NCI-H2107 (cell line): ENCODE measurements at regions not wholly inside any gene's neighbourhood (a gene's known extent, or its start where the extent isn't known, plus 50 kb on each side); places are given as distances from the start of the nearest gene placed in this dataset.
"Not testable (repeated sequence)": the region's sequence is repeated elsewhere in the genome, so short reads cannot be mapped to it uniquely, and the experiment has no call there.

Source experiments
- DNase-seq: peaks from one replicate; lab custom pipeline; 2025; lab: John Stamatoyannopoulos, UW

- no peak for DNase-seq
Measured at GRCh38 chr2:66174491-66174890, 260.4 kb upstream of the MEIS1 start.

GRCh38 chr2:66173645-66174044 lies 261.3 kb upstream of the MEIS1 start:
- no peak for DNase-seq

- no peak for DNase-seq
Measured at GRCh38 chr2:66171530-66171929, 263.4 kb upstream of the MEIS1 start.

- no peak for DNase-seq
Measured at GRCh38 chr2:66170744-66171330, 264.1 kb upstream of the MEIS1 start.

- DNase-seq = no peak
Measured at GRCh38 chr2:66169076-66169475, 265.8 kb upstream of the MEIS1 start.

- DNase-seq = no peak
Measured at GRCh38 chr2:66164470-66164869, 270.5 kb upstream of the MEIS1 start.

- no peak for DNase-seq
Measured at GRCh38 chr2:66156171-66156570, 278.8 kb upstream of the MEIS1 start.

- DNase-seq = no peak
Measured at GRCh38 chr2:66153941-66154340, 281.0 kb upstream of the MEIS1 start.

GRCh38 chr2:66145490-66145889 lies 289.4 kb upstream of the MEIS1 start:
- DNase-seq = no peak

GRCh38 chr2:66144324-66144723 lies 290.6 kb upstream of the MEIS1 start:
- not testable (repeated sequence) for DNase-seq

GRCh38 chr2:66137606-66138130 lies 297.3 kb upstream of the MEIS1 start:
- no peak for DNase-seq

- DNase-seq = no peak
Measured at GRCh38 chr2:66134138-66134701, 300.7 kb upstream of the MEIS1 start.

- no peak for DNase-seq
Measured at GRCh38 chr2:66127656-66128055, 307.3 kb upstream of the MEIS1 start.

GRCh38 chr2:66127061-66127460 lies 307.9 kb upstream of the MEIS1 start:
- DNase-seq = no peak

GRCh38 chr2:66125951-66126350 lies 309.0 kb upstream of the MEIS1 start:
- DNase-seq = no peak

- no peak for DNase-seq
Measured at GRCh38 chr2:66122516-66122915, 312.4 kb upstream of the MEIS1 start.

GRCh38 chr2:66121946-66122345 lies 313.0 kb upstream of the MEIS1 start:
- DNase-seq = no peak

- no peak for DNase-seq
Measured at GRCh38 chr2:66113988-66114625, 320.8 kb upstream of the MEIS1 start.

GRCh38 chr2:66111706-66112105 lies 323.2 kb upstream of the MEIS1 start:
- DNase-seq = no peak

GRCh38 chr2:66110608-66111007 lies 324.3 kb upstream of the MEIS1 start:
- no peak for DNase-seq

GRCh38 chr2:66110086-66110485 lies 324.8 kb upstream of the MEIS1 start:
- DNase-seq = no peak

GRCh38 chr2:66109419-66109818 lies 325.5 kb upstream of the MEIS1 start:
- DNase-seq = no peak

- DNase-seq = no peak
Measured at GRCh38 chr2:66105066-66105753, 329.7 kb upstream of the MEIS1 start.
